ENCODE measurements at regions not wholly inside any gene's neighbourhood (a gene's known extent, or its start where the extent isn't known, plus 50 kb on each side); places are given as distances from the start of the nearest gene placed in this dataset.

DNA sequence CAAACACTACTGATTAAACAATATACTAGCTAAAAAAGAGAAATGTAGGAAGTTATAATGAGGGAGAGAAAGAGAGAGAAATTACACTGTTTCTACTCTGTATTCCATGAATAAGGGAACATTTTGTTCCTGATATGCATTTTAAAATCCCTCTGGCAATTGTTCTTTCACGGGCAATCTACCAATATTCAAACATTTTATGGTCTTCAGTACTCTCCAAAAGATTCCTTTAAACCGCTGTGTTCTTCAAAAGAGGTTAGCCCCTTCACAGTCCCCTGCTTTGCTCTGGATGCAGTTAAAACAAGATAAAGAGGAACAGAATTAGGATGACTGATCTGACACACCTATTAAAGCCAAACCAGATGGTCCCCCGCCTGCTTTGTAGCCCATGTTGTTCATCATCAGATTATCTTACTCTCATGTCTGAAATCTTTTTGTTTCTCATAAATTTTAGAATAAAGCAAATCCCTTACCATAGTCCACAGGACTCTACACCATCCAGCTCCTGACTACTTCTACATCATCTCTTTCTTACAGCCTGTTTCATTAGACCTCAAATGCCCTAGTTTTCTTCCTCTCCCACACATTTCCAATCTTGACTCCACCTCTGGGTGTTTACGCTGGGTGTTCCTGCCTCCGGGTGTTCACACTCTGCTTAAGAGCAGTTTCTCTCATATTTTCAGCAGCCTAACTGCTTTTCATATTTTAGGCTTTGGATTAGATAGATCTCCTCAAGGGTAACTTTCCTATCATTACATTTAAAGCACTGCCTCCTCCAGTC is 399.7 kb downstream of the COL12A1 start:
- no peak overlapping the region for H3K27ac ChIP-seq
- DNase-seq (ENCODE audit: low read depth, low spot score): no peak

- no peak for DNase-seq (ENCODE audit: low read depth, low spot score)
- H3K27ac ChIP-seq: no peak overlapping the region
Observed at GRCh38 chr6:74798302-74798701, 407.6 kb downstream of the COL12A1 start.

DNA sequence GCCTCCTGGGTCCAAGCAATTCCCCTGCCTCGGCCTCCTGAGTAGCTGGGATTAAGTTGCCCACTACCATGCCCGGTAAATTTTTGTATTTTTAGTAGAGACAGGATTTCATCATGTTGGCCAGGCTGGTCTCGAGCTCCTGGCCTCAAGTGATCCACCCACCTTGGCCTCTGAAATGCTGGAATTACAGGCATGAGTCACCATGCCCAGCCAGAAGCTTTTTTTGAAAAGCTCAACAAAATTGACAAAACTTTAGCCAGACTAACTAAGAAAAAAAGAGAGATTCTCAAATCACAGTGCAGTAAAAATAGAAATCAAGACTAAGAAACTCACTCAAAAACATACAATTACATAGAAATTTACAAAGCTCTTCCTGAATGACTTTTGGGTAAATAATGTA is 420.6 kb downstream of the COL12A1 start:
- no peak overlapping the region for H3K27ac ChIP-seq
- DNase-seq (ENCODE audit: low read depth, low spot score): no peak

DNA sequence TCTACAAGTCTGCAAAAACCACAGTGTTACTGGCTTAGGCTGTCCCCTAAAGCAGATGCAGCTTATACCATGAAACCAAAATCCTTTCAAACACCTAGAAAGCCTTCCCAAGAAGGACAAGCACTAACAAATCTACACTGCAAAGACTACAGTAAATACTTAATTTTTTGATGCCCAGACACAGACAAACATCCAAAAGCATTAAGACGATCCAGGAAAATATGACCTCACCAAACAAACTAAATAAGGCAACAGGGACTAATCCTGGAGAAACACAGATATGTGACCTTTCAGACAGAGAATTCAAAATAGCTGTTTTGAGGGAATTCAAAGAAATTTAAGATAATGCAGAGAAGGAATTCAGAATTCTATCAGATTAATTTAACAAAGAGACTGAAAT is 423.5 kb downstream of the COL12A1 start:
- DNase-seq (ENCODE audit: low read depth, low spot score): no peak
- no peak overlapping the region for H3K27ac ChIP-seq

DNA sequence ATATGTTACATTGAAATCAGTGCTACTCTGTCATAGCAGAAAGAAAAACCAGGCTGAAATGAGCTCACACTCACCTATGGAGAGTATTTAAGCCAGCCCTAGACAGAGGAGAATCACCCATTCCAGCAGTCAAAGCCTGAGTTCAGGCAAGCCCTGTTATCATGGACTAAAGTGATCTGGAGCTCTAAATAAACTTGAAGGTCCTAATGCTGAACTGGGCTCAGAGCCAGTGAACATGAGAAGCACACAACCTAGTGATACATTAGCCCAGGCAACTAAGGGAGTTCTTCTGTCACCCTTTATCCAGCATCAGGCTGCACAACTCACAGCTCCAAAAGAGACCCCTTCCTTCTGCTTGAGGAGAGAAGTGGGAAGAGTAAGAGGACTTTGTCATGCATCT is 425.0 kb downstream of the COL12A1 start:
- H3K27ac ChIP-seq: no peak overlapping the region
- no peak for DNase-seq (ENCODE audit: low read depth, low spot score)

DNA sequence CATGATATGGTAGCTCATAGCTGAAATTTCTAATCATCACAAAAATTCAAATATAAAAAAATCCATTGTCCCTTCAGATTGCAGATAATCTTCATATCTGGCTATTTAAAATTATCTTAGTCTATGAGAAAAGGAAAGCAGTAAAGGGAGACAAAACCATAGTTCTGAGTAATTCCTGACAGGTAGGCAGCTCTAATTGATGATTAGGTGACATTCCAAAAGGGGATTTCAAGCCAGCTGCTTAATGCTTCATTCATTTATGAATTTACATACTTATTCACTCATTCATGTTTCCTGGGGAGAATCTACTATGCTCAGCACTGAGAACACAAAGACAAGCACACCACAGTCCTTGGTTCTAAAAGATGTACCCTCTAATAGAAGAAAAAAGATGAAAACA is 437.1 kb downstream of the COL12A1 start:
- H3K27ac ChIP-seq: no peak overlapping the region
- DNase-seq (ENCODE audit: low read depth, low spot score): no peak

GRCh38 chr6:74768120-74768519 is 437.7 kb downstream of the COL12A1 start:
- DNase-seq (ENCODE audit: low read depth, low spot score): no peak
- no peak overlapping the region for H3K27ac ChIP-seq

GRCh38 chr6:74765486-74765885 is 440.4 kb downstream of the COL12A1 start:
- H3K27ac ChIP-seq: no peak overlapping the region
- no peak for DNase-seq (ENCODE audit: low read depth, low spot score)

DNA sequence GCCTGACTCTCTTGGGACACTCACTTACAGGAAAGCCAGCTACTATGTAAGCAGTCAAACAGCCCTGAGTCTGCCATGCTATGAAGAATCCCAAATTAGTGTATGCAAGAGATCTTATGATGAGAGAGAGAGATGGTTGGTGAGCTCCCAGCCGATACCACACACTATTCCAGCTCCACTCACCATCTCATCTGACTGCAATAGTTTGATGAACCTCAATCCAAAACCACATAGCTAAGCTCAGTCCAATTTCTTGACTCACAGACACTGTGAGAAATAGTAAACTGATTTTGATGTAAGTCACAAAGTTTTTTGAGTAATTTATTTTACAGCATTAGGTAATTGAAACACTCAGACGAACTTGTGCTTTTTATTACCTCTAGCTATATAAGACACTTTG is 441.4 kb downstream of the COL12A1 start:
- H3K27ac ChIP-seq: no peak overlapping the region

GRCh38 chr6:74762841-74763240 is 443.0 kb downstream of the COL12A1 start:
- no peak overlapping the region for H3K27ac ChIP-seq
- DNase-seq (ENCODE audit: low read depth, low spot score): no peak

More for the DNA sequence above, 441.4 kb downstream of the COL12A1 start:
- DNase-seq (ENCODE audit: low read depth, low spot score): no peak

GRCh38 chr6:74757813-74758212 is 448.0 kb downstream of the COL12A1 start:
- DNase-seq (ENCODE audit: low read depth, low spot score): no peak
- H3K27ac ChIP-seq: no peak overlapping the region

- no peak for DNase-seq (ENCODE audit: low read depth, low spot score)
- H3K27ac ChIP-seq: no peak overlapping the region
Observed at GRCh38 chr6:74756923-74757322, 448.9 kb downstream of the COL12A1 start.

- no peak overlapping the region for H3K27ac ChIP-seq
- no peak for DNase-seq (ENCODE audit: low read depth, low spot score)
Observed at GRCh38 chr6:74755778-74756177, 450.1 kb downstream of the COL12A1 start.

DNA sequence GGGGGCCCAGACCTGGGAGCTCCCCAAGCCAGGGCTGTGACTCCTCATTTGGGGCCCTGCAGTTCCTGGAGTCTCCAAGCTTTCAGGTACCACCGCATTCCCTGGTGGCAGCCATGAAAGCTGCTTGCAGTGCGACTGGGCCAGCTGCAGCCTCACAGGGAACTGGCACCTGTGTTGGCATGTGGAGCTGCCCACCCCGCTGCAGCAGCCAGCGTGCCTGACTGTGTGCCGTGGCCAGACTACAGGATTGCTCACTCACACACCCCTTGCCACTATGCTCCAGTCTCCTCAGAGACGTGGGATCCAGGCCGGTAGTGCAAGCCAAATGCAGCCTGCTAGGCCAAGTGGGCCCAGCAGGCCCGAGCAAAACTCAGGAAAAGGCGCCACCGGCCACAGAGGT is 450.7 kb downstream of the COL12A1 start:
- DNase-seq (ENCODE audit: low read depth, low spot score): no peak

GRCh38 chr6:74753883-74754600 is 451.8 kb downstream of the COL12A1 start:
- DNase-seq (ENCODE audit: low read depth, low spot score): no peak
- H3K27ac ChIP-seq: no peak overlapping the region

More for the DNA sequence above, 450.7 kb downstream of the COL12A1 start:
- H3K27ac ChIP-seq: no peak overlapping the region

DNA sequence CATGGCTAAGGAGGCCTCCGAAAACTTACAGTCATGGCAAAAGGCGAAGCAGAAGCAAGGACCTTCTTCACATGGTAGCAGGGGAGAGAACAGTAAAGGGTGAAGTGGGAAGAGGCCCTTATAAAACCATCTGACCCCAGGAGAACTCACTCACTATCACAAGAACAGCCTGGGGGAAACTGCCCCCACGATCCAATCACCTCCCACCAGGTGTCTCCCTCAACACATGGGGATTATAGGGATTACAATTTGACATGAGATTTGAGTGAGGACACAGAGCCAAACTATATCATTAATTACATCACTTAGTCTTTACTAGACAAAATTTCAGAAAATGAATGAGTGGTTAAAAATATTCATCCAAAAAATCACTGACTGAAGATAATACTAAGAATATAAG is 453.6 kb downstream of the COL12A1 start:
- H3K27ac ChIP-seq: no peak overlapping the region
- no peak for DNase-seq (ENCODE audit: low read depth, low spot score)

DNA sequence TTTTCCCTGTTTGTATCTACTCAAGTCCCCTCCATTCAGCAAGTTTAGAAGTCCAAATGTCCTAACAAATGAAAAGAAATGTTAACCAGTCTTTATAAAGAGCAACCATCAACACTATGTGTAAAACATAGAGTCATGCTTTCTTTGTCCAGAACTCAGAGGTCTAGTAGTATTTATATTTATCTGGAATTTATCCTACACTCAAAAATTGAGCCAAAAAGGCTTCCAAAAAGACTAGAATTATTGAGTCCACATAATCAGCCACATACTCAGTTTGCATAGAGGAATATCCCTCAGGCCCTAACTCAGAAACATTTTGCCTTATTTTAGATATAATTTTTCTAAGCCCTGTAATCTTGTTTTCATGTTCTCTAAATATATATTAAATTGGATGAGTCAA is 455.0 kb downstream of the COL12A1 start:
- DNase-seq (ENCODE audit: low read depth, low spot score): no peak
- no peak overlapping the region for H3K27ac ChIP-seq

GRCh38 chr6:74749211-74750147 is 456.4 kb downstream of the COL12A1 start:
- DNase-seq (ENCODE audit: low read depth, low spot score): peak; percentile 20
- peak overlapping the region; percentile 12 for H3K27ac ChIP-seq

DNA sequence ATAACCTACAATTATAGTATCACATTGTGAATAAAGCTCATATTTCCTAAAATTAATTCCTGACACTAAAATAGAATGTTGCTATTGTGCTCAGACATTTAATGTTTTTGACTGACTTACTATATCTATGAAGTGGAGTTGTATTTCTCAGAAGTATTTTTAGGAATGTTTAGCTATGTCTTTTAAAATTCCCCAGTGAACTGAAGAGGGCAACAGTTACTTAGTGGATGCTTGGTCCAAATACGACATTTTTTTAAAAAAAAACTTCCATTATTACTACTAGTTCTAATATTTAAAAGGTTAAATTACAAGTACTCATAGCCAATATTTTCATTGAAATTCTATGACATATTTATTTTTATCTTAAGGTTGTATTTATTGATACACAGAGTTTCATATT is 460.2 kb downstream of the COL12A1 start:
- DNase-seq (ENCODE audit: low read depth, low spot score): no peak

GRCh38 chr6:74742793-74743508 is 462.9 kb downstream of the COL12A1 start:
- H3K27ac ChIP-seq: no peak overlapping the region
- no peak for DNase-seq (ENCODE audit: low read depth, low spot score)

More for the DNA sequence above, 460.2 kb downstream of the COL12A1 start:
- H3K27ac ChIP-seq: no peak overlapping the region

All from epithelial cell of prostate (primary cell).